ENCODE measurements at regions not wholly inside any gene's neighbourhood (a gene's known extent, or its start where the extent isn't known, plus 50 kb on each side); places are given as distances from the start of the nearest gene placed in this dataset.
A peak's percentile ranks its signal among the peaks of the same experiment; 100 is the strongest.

GRCh38 chr20:23245553-23246181 lies 104.9 kb upstream of the NXT1 start (continued):
- TF ChIP-seq ZNF26 (tag by site-specific recombination; IDR thresholded peaks at IDR 0.05) = no peak
- TF ChIP-seq, protein P1, sequence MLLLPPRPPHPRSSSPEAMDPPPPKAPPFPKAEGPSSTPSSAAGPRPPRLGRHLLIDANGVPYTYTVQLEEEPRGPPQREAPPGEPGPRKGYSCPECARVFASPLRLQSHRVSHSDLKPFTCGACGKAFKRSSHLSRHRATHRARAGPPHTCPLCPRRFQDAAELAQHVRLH (tag by site-specific recombination; IDR thresholded peaks at IDR 0.05) = no peak
- no peak for TF ChIP-seq ZNF350 (tag by site-specific recombination; IDR thresholded peaks at IDR 0.05)
- TF ChIP-seq ZBTB1 (tag by site-specific recombination; IDR thresholded peaks at IDR 0.05) = no peak
- TF ChIP-seq ZNF654 (tag by site-specific recombination; IDR thresholded peaks at IDR 0.05; ENCODE audit: low read depth) = peak; percentile 36
- TF ChIP-seq WT1 (tag by site-specific recombination; IDR thresholded peaks at IDR 0.05) = no peak
- no peak for TF ChIP-seq ZNF658 (tag by site-specific recombination; IDR thresholded peaks at IDR 0.05)
- peak; percentile 66 for TF ChIP-seq ZIC2 (tag by site-specific recombination; IDR thresholded peaks at IDR 0.05)
- no peak for TF ChIP-seq ZNF133 (tag by site-specific recombination; IDR thresholded peaks at IDR 0.05)
- no peak for TF ChIP-seq ZNF423 (tag by site-specific recombination; IDR thresholded peaks at IDR 0.05)
- TF ChIP-seq KLF10 (tag by site-specific recombination; IDR thresholded peaks at IDR 0.05) = no peak
- TF ChIP-seq ZSCAN23 (tag by site-specific recombination; IDR thresholded peaks at IDR 0.05) = no peak
- TF ChIP-seq ZBTB7A (tag by site-specific recombination; IDR thresholded peaks at IDR 0.05; ENCODE audit: low read depth) = no peak
- TF ChIP-seq ZNF488 (tag by site-specific recombination; IDR thresholded peaks at IDR 0.05) = no peak
- no peak for TF ChIP-seq SP2 (tag by site-specific recombination; IDR thresholded peaks at IDR 0.05)
- TF ChIP-seq, protein P2, sequence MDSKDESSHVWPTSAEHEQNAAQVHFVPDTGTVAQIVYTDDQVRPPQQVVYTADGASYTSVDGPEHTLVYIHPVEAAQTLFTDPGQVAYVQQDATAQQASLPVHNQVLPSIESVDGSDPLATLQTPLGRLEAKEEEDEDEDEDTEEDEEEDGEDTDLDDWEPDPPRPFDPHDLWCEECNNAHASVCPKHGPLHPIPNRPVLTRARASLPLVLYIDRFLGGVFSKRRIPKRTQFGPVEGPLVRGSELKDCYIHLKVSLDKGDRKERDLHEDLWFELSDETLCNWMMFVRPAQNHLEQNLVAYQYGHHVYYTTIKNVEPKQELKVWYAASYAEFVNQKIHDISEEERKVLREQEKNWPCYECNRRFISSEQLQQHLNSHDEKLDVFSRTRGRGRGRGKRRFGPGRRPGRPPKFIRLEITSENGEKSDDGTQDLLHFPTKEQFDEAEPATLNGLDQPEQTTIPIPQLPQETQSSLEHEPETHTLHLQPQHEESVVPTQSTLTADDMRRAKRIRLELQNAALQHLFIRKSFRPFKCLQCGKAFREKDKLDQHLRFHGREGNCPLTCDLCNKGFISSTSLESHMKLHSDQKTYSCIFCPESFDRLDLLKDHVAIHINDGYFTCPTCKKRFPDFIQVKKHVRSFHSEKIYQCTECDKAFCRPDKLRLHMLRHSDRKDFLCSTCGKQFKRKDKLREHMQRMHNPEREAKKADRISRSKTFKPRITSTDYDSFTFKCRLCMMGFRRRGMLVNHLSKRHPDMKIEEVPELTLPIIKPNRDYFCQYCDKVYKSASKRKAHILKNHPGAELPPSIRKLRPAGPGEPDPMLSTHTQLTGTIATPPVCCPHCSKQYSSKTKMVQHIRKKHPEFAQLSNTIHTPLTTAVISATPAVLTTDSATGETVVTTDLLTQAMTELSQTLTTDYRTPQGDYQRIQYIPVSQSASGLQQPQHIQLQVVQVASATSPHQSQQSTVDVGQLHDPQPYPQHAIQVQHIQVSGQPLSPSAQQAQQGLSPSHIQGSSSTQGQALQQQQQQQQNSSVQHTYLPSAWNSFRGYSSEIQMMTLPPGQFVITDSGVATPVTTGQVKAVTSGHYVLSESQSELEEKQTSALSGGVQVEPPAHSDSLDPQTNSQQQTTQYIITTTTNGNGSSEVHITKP (tag by site-specific recombination; IDR thresholded peaks at IDR 0.05) = no peak
- peak; percentile 89 for TF ChIP-seq ZSCAN4 (tag by site-specific recombination; IDR thresholded peaks at IDR 0.05)
- TF ChIP-seq ZNF561 (tag by site-specific recombination; IDR thresholded peaks at IDR 0.05; ENCODE audit: borderline replicate concordance) = no peak
- no peak for TF ChIP-seq TCF7L2 (IDR thresholded peaks at IDR 0.05; ENCODE audit: borderline replicate concordance, low read depth, low read length)
- peak; percentile 22; the same call in 1 of the 2 replicates for TF ChIP-seq ZBTB20 (tag by site-specific recombination; IDR thresholded peaks at IDR 0.05)
- no peak for TF ChIP-seq TRIM28 (IDR thresholded peaks at IDR 0.05; ENCODE audit: borderline replicate concordance, low read length)
- TF ChIP-seq ZNF623 (tag by site-specific recombination; IDR thresholded peaks at IDR 0.05) = no peak
- no peak for TF ChIP-seq ZNF174 (tag by site-specific recombination; IDR thresholded peaks at IDR 0.05)
- TF ChIP-seq INSM2 (tag by site-specific recombination; IDR thresholded peaks at IDR 0.05) = no peak
- TF ChIP-seq, protein P3, sequence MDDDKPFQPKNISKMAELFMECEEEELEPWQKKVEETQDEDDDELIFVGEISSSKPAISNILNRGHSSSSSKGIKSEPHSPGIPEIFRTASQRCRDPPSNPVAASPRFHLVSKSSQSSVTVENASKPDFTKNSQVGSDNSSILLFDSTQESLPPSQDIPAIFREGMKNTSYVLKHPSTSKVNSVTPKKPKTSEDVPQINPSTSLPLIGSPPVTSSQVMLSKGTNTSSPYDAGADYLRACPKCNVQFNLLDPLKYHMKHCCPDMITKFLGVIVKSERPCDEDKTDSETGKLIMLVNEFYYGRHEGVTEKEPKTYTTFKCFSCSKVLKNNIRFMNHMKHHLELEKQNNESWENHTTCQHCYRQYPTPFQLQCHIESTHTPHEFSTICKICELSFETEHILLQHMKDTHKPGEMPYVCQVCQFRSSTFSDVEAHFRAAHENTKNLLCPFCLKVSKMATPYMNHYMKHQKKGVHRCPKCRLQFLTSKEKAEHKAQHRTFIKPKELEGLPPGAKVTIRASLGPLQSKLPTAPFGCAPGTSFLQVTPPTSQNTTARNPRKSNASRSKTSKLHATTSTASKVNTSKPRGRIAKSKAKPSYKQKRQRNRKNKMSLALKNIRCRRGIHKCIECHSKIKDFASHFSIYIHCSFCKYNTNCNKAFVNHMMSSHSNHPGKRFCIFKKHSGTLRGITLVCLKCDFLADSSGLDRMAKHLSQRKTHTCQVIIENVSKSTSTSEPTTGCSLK (tag by site-specific recombination; IDR thresholded peaks at IDR 0.05) = no peak
- TF ChIP-seq HOXC10 (CRISPR knock-in tag; IDR thresholded peaks at IDR 0.05) = no peak
- TF ChIP-seq PRDM1 (tag by site-specific recombination; IDR thresholded peaks at IDR 0.05) = no peak
- TF ChIP-seq, protein P4, sequence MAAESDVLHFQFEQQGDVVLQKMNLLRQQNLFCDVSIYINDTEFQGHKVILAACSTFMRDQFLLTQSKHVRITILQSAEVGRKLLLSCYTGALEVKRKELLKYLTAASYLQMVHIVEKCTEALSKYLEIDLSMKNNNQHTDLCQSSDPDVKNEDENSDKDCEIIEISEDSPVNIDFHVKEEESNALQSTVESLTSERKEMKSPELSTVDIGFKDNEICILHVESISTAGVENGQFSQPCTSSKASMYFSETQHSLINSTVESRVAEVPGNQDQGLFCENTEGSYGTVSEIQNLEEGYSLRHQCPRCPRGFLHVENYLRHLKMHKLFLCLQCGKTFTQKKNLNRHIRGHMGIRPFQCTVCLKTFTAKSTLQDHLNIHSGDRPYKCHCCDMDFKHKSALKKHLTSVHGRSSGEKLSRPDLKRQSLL (tag by site-specific recombination; IDR thresholded peaks at IDR 0.05) = no peak
- no peak for TF ChIP-seq ZNF132 (tag by site-specific recombination; IDR thresholded peaks at IDR 0.05; ENCODE audit: borderline replicate concordance)
